HG03025 (cell line): ENCODE measurements at regions not wholly inside any gene's neighbourhood (a gene's known extent, or its start where the extent isn't known, plus 50 kb on each side); places are given as distances from the start of the nearest gene placed in this dataset.

Source experiments
- ATAC-seq: cut with Tn5 transposase; IDR thresholded peaks from one replicate; pipeline ENCODE4 v1.9.1; 2021; ENCODE audit warnings: mild to moderate bottlenecking, moderate library complexity; ENCODE audit not compliant: unreplicated experiment, low FRiP score

GRCh38 chr18:30378097-30378496, 664.4 kb downstream of the DSC3 start:
- ATAC-seq, result no peak

- no peak for ATAC-seq
Measured at GRCh38 chr18:30376515-30376914, 666.0 kb downstream of the DSC3 start.

GRCh38 chr18:30361864-30362540, 680.5 kb downstream of the DSC3 start:
- no peak for ATAC-seq

- no peak for ATAC-seq
Measured at GRCh38 chr18:30359521-30359920, 683.0 kb downstream of the DSC3 start.

GRCh38 chr18:30358555-30358954, 684.0 kb downstream of the DSC3 start:
- ATAC-seq, result no peak

- no peak for ATAC-seq
Measured at GRCh38 chr18:30352551-30353168, 689.9 kb downstream of the DSC3 start.

- ATAC-seq, result no peak
Measured at GRCh38 chr18:30350263-30350662, 692.3 kb downstream of the DSC3 start.

- no peak for ATAC-seq
Measured at GRCh38 chr18:30343090-30343489, 699.5 kb downstream of the DSC3 start.

GRCh38 chr18:30342675-30343074, 699.9 kb downstream of the DSC3 start:
- no peak for ATAC-seq

GRCh38 chr18:30334781-30335180, 707.8 kb downstream of the DSC3 start:
- ATAC-seq, result no peak

GRCh38 chr18:30333310-30333709, 709.2 kb downstream of the DSC3 start:
- ATAC-seq, result no peak

GRCh38 chr18:30328839-30329238, 713.7 kb downstream of the DSC3 start:
- ATAC-seq, result no peak

GRCh38 chr18:30302181-30302580, 740.4 kb downstream of the DSC3 start:
- ATAC-seq, result no peak

- no peak for ATAC-seq
Measured at GRCh38 chr18:30298769-30299168, 743.8 kb downstream of the DSC3 start.

- ATAC-seq, result no peak
Measured at GRCh38 chr18:30288662-30289414, 753.7 kb downstream of the DSC3 start.

- no peak for ATAC-seq
Measured at GRCh38 chr18:30280861-30281470, 761.6 kb downstream of the DSC3 start.

- no peak for ATAC-seq
Measured at GRCh38 chr18:30280186-30280585, 762.4 kb downstream of the DSC3 start.

GRCh38 chr18:30277676-30278075, 764.9 kb downstream of the DSC3 start:
- no peak for ATAC-seq

- no peak for ATAC-seq
Measured at GRCh38 chr18:30271716-30272115, 770.8 kb downstream of the DSC3 start.

GRCh38 chr18:30265190-30265589, 777.4 kb downstream of the DSC3 start:
- no peak for ATAC-seq

GRCh38 chr18:30254331-30254730, 788.2 kb downstream of the DSC3 start:
- ATAC-seq, result no peak
